ENCODE measurements at regions not wholly inside any gene's neighbourhood (a gene's known extent, or its start where the extent isn't known, plus 50 kb on each side); places are given as distances from the start of the nearest gene placed in this dataset.
"Not testable (repeated sequence)": the region's sequence is repeated elsewhere in the genome, so short reads cannot be mapped to it uniquely, and the experiment has no call there.

GRCh38 chr17:62322313-62322712 is 58.0 kb upstream of the EFCAB3 start:
- H3K4me3 ChIP-seq (ENCODE audit: low read length) = no peak overlapping the region
- no peak for TF ChIP-seq ZNF274 (IDR thresholded peaks at IDR 0.05; ENCODE audit: low read depth, low read length)

GRCh38 chr17:62321451-62321850 is 58.9 kb upstream of the EFCAB3 start:
- TF ChIP-seq ZNF274 (IDR thresholded peaks at IDR 0.05; ENCODE audit: low read depth, low read length) = no peak
- no peak overlapping the region for H3K4me3 ChIP-seq (ENCODE audit: low read length)

GRCh38 chr17:62319846-62320245 is 60.5 kb upstream of the EFCAB3 start:
- no peak for TF ChIP-seq ZNF274 (IDR thresholded peaks at IDR 0.05; ENCODE audit: low read depth, low read length)
- no peak overlapping the region for H3K4me3 ChIP-seq (ENCODE audit: low read length)

DNA sequence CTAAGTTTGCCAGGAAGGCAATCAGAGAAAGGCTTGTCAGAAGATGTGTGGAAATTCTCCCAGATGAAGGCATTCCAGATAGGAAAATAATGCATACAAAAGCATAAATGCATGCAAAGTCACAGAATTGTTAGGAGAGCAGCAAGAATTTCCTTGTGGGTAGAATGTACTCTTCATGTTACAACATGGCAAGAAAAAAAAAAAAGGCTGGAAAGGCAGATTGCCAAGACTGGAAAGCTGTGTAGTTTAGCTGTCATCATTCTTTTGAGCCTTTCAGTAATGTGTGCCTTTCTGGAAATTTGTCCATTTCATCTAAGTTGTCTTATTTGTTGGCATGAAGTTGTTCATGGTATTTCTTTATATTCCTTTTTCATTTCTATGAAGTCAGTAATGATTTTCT is 71.0 kb upstream of the EFCAB3 start:
- H3K4me3 ChIP-seq (ENCODE audit: low read length) = no peak overlapping the region
- no peak for TF ChIP-seq ZNF274 (IDR thresholded peaks at IDR 0.05; ENCODE audit: low read depth, low read length)

GRCh38 chr17:62307196-62307595 is 73.2 kb upstream of the EFCAB3 start:
- no peak for TF ChIP-seq ZNF274 (IDR thresholded peaks at IDR 0.05; ENCODE audit: low read depth, low read length)
- H3K4me3 ChIP-seq (ENCODE audit: low read length) = no peak overlapping the region

GRCh38 chr17:62303476-62303875 is 76.9 kb upstream of the EFCAB3 start:
- H3K4me3 ChIP-seq (ENCODE audit: low read length) = no peak overlapping the region
- TF ChIP-seq ZNF274 (IDR thresholded peaks at IDR 0.05; ENCODE audit: low read depth, low read length) = no peak

- H3K4me3 ChIP-seq (ENCODE audit: low read length) = no peak overlapping the region
- no peak for TF ChIP-seq ZNF274 (IDR thresholded peaks at IDR 0.05; ENCODE audit: low read depth, low read length)
Measured at GRCh38 chr17:62300697-62301096, 79.7 kb upstream of the EFCAB3 start.

DNA sequence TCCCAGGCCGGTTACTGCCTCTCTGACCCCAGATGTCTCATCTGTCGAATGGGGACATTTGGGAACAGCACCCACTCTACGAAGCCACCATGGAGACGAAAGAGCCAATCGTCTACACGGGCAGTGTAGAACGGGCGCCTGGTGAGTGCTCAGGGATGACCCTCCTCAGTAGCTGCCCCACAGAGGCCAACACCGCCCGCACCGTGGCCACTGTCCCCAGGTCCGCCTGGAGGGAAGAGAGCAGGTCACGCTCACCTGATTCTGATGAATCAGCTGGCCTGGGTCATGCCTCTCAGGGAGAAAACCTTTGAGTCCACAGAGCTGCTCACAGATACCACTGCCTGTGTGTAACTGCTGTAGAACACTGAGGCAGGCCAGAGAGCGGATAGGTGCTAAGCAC is 105.1 kb upstream of the EFCAB3 start:
- H3K4me3 ChIP-seq (ENCODE audit: low read length) = not testable (repeated sequence)

GRCh38 chr17:62268361-62268760 is 112.0 kb upstream of the EFCAB3 start:
- not testable (repeated sequence) for H3K4me3 ChIP-seq (ENCODE audit: low read length)

GRCh38 chr17:62264974-62265373 is 115.4 kb upstream of the EFCAB3 start:
- not testable (repeated sequence) for H3K4me3 ChIP-seq (ENCODE audit: low read length)

GRCh38 chr17:62255791-62256190 is 124.6 kb upstream of the EFCAB3 start:
- not testable (repeated sequence) for H3K4me3 ChIP-seq (ENCODE audit: low read length)

- H3K4me3 ChIP-seq (ENCODE audit: low read length) = not testable (repeated sequence)
Measured at GRCh38 chr17:62242076-62242475, 138.3 kb upstream of the EFCAB3 start.

DNA sequence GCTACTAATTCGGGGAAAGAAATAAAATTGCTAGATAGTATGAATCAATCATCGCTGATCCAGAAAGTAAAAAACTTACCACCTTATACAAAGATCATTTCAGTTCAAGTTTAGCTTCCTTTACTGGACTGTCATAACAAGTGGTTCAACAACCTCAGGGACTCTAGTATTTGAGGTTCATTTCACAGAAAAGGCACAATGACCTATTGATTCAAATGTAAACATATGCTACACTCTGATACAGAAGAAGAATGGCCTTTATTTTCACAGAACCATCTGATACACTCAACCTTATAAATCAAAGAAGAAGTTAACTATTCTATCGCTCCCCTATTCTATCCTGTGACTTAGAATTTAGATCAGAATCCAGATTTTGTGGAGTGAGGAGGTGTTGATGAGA is 140.8 kb upstream of the EFCAB3 start:
- H3K4me3 ChIP-seq (ENCODE audit: low read length) = not testable (repeated sequence)

DNA sequence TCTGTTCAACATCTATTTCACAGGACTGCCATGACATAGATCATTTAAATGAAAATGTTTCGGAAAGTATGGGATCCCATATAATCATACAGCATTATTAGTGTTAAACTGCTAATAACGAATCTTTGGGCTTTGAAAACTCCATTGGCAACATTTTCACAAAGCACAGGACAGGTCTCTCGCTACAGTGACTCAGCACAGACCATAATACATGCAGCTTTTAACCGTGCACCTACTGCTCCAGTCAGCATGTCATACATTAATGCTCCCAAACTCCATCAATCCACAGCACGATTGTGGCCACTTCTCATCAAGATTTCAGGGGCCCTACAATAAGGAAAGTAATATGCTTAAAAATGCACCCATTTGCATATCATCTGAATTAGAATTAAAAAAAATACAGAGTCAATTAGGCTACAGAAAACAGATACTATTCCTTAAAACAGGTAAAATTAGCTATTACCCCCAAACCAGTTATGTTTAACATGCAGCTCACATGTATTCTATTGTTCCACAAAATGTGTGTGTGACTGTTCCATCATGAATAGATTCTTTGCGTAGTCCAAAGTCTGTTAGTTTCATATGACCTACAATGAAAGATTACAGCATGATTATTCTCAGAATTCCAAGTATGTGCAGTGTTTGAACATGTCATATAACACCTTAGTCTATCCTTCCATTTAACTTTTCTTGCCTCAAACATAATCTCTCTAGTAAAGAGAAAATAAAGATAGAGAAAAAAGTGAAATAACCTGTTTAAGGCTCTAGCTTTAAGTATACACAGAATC is 141.6 kb upstream of the EFCAB3 start:
- H3K4me3 ChIP-seq (ENCODE audit: low read length) = not testable (repeated sequence)

- H3K4me3 ChIP-seq (ENCODE audit: low read length) = not testable (repeated sequence)
Measured at GRCh38 chr17:62233822-62234481, 146.4 kb upstream of the EFCAB3 start.

- H3K4me3 ChIP-seq (ENCODE audit: low read length) = not testable (repeated sequence)
Measured at GRCh38 chr17:62231293-62231692, 149.1 kb upstream of the EFCAB3 start.

DNA sequence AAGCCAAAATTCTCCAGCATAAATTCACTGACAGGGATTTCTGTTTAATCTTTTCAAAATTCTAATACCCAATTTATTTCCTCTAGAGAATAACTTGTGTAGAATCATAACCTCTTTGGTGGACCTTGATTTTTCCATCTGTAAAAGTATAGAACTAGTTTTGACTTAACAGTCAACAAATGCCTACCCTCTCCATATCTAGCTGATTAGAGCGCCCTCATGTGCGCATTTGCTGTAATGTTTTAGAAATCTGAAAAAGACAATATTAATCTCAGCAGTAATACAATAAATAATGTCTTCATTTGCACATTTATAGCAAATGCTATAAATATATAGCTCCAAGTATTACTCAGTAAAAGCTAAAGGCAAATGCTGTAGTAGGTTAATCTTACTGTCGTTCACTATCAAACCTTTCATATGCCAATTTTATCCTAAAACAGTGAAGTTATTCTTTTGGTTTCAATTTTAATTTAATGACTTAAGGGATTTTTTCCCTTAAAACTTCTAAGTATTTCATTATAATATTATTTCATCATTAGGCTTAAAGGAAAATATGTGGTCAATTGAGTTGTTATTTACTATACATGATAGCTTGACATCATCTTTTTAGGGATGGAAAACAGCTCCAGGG is 153.6 kb upstream of the EFCAB3 start:
- not testable (repeated sequence) for H3K4me3 ChIP-seq (ENCODE audit: low read length)

DNA sequence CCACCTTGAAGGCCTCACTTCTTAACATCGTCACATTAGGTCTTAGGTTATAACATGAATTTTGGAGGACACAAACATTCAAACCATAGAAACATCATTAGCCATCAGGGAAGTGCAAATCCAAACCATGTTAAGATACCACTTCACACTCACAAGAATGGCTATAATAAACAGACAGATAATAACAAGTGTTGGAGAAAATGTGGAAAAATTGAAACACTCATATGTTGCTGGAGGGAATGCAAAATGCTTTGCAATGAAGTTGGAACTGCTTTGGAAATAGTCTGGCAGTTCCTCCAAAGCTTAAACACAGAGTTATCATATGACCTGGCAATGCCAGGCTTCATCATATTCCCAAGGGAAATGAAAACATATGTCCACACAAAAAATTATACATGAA is 156.8 kb upstream of the EFCAB3 start:
- H3K4me3 ChIP-seq (ENCODE audit: low read length) = not testable (repeated sequence)

All from GM08714 (cell line).